ENCODE measurements at regions not wholly inside any gene's neighbourhood (a gene's known extent, or its start where the extent isn't known, plus 50 kb on each side); places are given as distances from the start of the nearest gene placed in this dataset.

DNA sequence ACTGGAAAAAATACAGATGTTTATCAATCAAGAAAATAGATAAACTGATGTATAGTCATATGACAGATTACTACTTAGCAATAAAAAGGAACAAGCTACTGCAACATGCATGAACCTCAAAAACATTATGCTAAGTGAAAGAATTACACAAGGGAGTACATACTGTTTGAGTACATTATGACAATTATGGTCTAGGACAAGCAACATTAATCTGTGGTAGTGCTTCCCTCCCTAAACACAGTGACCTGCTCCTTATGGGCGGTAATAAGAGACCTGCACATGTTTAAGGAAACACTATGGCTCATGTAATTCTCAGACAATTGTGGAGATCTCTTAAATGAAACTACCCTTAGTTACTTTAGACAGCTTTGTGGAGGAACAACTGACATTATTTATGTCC, 421.2 kb upstream of the FBXO33 start:
- no peak overlapping the region for H3K4me3 ChIP-seq (ENCODE audit: low read depth in 2 of 2, low read length in 2 of 2)
- TF ChIP-seq TCF7L2 (IDR thresholded peaks at IDR 0.05; ENCODE audit: low read depth, low read length), result no peak
- no peak for TF ChIP-seq SIN3A (IDR thresholded peaks at IDR 0.05; ENCODE audit: borderline replicate concordance, insufficient read depth, low read depth, low read length)
- POLR2A ChIA-PET, result no interaction called here
- no peak for ATAC-seq
- H3K9me3 ChIP-seq (ENCODE audit: control insufficient read depth, insufficient read depth, low read depth, low read length), result no peaks in the 10 kb centered on the region
- DNase-seq (ENCODE audit: low read depth, low spot score), result no peak
- H3K27ac ChIP-seq (ENCODE audit: low read length), result no peak overlapping the region
- no peaks in the 10 kb centered on the region for H3K27me3 ChIP-seq (ENCODE audit: control insufficient read depth, insufficient read depth, low read length)
- in situ Hi-C loops (cut with HindIII; ENCODE audit: low pct_unique_long_range_greater_than_20kb, low sequenced_read_pairs) (no loop called here), intact Hi-C loops (cut with micrococcal nuclease; ENCODE audit: unreplicated experiment) (no loop called here)
- no peaks in the 10 kb centered on the region for H3K36me3 ChIP-seq (ENCODE audit: control insufficient read depth, insufficient read depth, low read length)
- H3K4me1 ChIP-seq (ENCODE audit: control insufficient read depth, insufficient read depth, low read length), result no peaks in the 10 kb centered on the region
- CTCF ChIA-PET, result no interaction called here
- no TSS peak for BruUV-seq (replicated peaks)

- BruUV-seq (replicated peaks), result no TSS peak
- DNase-seq (ENCODE audit: low read depth, low spot score) (no peak), ATAC-seq (no peak)
- intact Hi-C loops (cut with micrococcal nuclease; ENCODE audit: unreplicated experiment) (no loop called here), in situ Hi-C loops (cut with HindIII; ENCODE audit: low pct_unique_long_range_greater_than_20kb, low sequenced_read_pairs) (no loop called here)
- Histone ChIP-seq H3K27me3 (ENCODE audit: control insufficient read depth, insufficient read depth, low read length) (no peaks in the 10 kb centered on the region), H3K4me1 (ENCODE audit: control insufficient read depth, insufficient read depth, low read length) (no peaks in the 10 kb centered on the region), H3K4me3 (ENCODE audit: low read depth in 2 of 2, low read length in 2 of 2) (no peak overlapping the region), H3K36me3 (ENCODE audit: control insufficient read depth, insufficient read depth, low read length) (no peaks in the 10 kb centered on the region), H3K9me3 (ENCODE audit: control insufficient read depth, insufficient read depth, low read depth, low read length) (no peaks in the 10 kb centered on the region), H3K27ac (ENCODE audit: low read length) (no peak overlapping the region)
- ChIA-PET POLR2A (no interaction called here), CTCF (no interaction called here)
- TF ChIP-seq TCF7L2 (IDR thresholded peaks at IDR 0.05; ENCODE audit: low read depth, low read length) (no peak), SIN3A (IDR thresholded peaks at IDR 0.05; ENCODE audit: borderline replicate concordance, insufficient read depth, low read depth, low read length) (no peak), POLR2AphosphoS5 (IDR thresholded peaks at IDR 0.05; ENCODE audit: low read depth, low read length) (no peak), CTCF (IDR thresholded peaks at IDR 0.05) (no peak)
- TF ChIP-seq, protein P1, sequence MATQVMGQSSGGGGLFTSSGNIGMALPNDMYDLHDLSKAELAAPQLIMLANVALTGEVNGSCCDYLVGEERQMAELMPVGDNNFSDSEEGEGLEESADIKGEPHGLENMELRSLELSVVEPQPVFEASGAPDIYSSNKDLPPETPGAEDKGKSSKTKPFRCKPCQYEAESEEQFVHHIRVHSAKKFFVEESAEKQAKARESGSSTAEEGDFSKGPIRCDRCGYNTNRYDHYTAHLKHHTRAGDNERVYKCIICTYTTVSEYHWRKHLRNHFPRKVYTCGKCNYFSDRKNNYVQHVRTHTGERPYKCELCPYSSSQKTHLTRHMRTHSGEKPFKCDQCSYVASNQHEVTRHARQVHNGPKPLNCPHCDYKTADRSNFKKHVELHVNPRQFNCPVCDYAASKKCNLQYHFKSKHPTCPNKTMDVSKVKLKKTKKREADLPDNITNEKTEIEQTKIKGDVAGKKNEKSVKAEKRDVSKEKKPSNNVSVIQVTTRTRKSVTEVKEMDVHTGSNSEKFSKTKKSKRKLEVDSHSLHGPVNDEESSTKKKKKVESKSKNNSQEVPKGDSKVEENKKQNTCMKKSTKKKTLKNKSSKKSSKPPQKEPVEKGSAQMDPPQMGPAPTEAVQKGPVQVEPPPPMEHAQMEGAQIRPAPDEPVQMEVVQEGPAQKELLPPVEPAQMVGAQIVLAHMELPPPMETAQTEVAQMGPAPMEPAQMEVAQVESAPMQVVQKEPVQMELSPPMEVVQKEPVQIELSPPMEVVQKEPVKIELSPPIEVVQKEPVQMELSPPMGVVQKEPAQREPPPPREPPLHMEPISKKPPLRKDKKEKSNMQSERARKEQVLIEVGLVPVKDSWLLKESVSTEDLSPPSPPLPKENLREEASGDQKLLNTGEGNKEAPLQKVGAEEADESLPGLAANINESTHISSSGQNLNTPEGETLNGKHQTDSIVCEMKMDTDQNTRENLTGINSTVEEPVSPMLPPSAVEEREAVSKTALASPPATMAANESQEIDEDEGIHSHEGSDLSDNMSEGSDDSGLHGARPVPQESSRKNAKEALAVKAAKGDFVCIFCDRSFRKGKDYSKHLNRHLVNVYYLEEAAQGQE (IDR thresholded peaks at IDR 0.05; ENCODE audit: insufficient read depth in 1 of 2, low read depth in 2 of 2, low read length in 1 of 2), result no peak
Observed at GRCh38 chr14:39851202-39851601, 419.0 kb upstream of the FBXO33 start.

DNA sequence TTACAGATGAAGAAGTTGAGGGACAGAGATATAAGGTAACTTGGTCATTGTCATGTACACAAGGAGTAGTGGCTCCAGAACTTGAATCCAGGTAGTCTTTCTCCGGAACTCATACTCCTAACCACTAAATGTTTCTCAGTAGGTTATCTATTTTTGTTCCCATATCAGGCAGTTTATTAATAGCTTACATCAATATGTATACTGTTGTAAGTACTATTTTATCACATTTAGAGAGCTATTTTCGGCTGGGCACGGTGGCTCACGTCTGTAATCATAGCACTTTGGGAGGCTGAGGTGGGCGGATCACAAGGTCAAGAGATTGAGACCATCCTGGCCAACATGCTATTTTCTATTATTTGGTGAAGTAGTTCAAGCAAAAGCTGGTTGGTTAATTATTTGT, 415.6 kb upstream of the FBXO33 start:
- no peaks in the 10 kb centered on the region for H3K36me3 ChIP-seq (ENCODE audit: control insufficient read depth, insufficient read depth, low read length)
- H3K27me3 ChIP-seq (ENCODE audit: control insufficient read depth, insufficient read depth, low read length), result no peaks in the 10 kb centered on the region
- H3K4me1 ChIP-seq (ENCODE audit: control insufficient read depth, insufficient read depth, low read length), result no peaks in the 10 kb centered on the region
- BruUV-seq (replicated peaks), result no TSS peak
- in situ Hi-C loops (cut with HindIII; ENCODE audit: low pct_unique_long_range_greater_than_20kb, low sequenced_read_pairs), result no loop called here
- H3K27ac ChIP-seq (ENCODE audit: low read length), result no peak overlapping the region
- CTCF ChIA-PET, result no interaction called here
- intact Hi-C loops (cut with micrococcal nuclease; ENCODE audit: unreplicated experiment), result no loop called here
- ATAC-seq, result no peak
- DNase-seq (ENCODE audit: low read depth, low spot score), result no peak
- H3K9me3 ChIP-seq (ENCODE audit: control insufficient read depth, insufficient read depth, low read depth, low read length), result no peaks in the 10 kb centered on the region
- POLR2A ChIA-PET, result no interaction called here
- H3K4me3 ChIP-seq (ENCODE audit: low read depth in 2 of 2, low read length in 2 of 2), result no peak overlapping the region
- TF ChIP-seq, protein P1 (IDR thresholded peaks at IDR 0.05; ENCODE audit: insufficient read depth in 1 of 2, low read depth in 2 of 2, low read length in 1 of 2), result no peak
- TF ChIP-seq CTCF (IDR thresholded peaks at IDR 0.05) (no peak), TCF7L2 (IDR thresholded peaks at IDR 0.05; ENCODE audit: low read depth, low read length) (no peak), SIN3A (IDR thresholded peaks at IDR 0.05; ENCODE audit: borderline replicate concordance, insufficient read depth, low read depth, low read length) (no peak), POLR2AphosphoS5 (IDR thresholded peaks at IDR 0.05; ENCODE audit: low read depth, low read length) (no peak)

All from Panc1 (cell line).